Trophoblast cell (in vitro differentiated cells and primary cell): ENCODE measurements at regions not wholly inside any gene's neighbourhood (a gene's known extent, or its start where the extent isn't known, plus 50 kb on each side); places are given as distances from the start of the nearest gene placed in this dataset.

Experiments used
- DNase-seq, 2 donors: peaks; one replicate each; pipeline ENCODE4 v3.0.0-alpha.2; 2016
- H2AFZ ChIP-seq: 2 replicates; pipeline ENCODE4 v1.6.1; 2013; ENCODE audit warnings: low read length, moderate library complexity, mild to moderate bottlenecking; ENCODE audit not compliant: insufficient read depth, poor library complexity
- H2AK5ac ChIP-seq: 2 replicates; pipeline ENCODE4 v1.6.1; 2013; ENCODE audit warnings: mild to moderate bottlenecking, low read length
- H2BK120ac ChIP-seq: 2 replicates; pipeline ENCODE4 v1.6.1; 2013; ENCODE audit warnings: low read length, mild to moderate bottlenecking, moderate library complexity; ENCODE audit not compliant: insufficient read depth, poor library complexity
- H2BK12ac ChIP-seq: 2 replicates; pipeline ENCODE4 v1.6.1; 2013; ENCODE audit warnings: mild to moderate bottlenecking, low read length, moderate library complexity
- H2BK5ac ChIP-seq: 2 replicates; pipeline ENCODE4 v1.6.1; 2013; ENCODE audit warnings: low read length, low read depth, moderate library complexity, mild to moderate bottlenecking; ENCODE audit not compliant: poor library complexity
- H3K14ac ChIP-seq: 2 replicates; pipeline ENCODE4 v1.6.1; 2013; ENCODE audit warnings: mild to moderate bottlenecking, low read length
- H3K18ac ChIP-seq: 2 replicates; pipeline ENCODE4 v1.6.1; 2013; ENCODE audit warnings: mild to moderate bottlenecking, low read length
- H3K23ac ChIP-seq: 2 replicates; pipeline ENCODE4 v1.6.1; 2013; ENCODE audit warnings: low read length
- H3K27ac ChIP-seq: 2 replicates; pipeline ENCODE4 v1.5.1; 2013; ENCODE audit warnings: low read depth, mild to moderate bottlenecking, inconsistent platforms, low read length, moderate library complexity
- H3K27me3 ChIP-seq: 2 replicates; pipeline ENCODE4 v1.6.1; 2013; ENCODE audit warnings: inconsistent platforms, mild to moderate bottlenecking, low read length, moderate library complexity; ENCODE audit not compliant: insufficient read depth
- H3K36me3 ChIP-seq, 2 experiments: 1 replicate in 1 of 2; 2 replicates in 1 of 2; pipeline ENCODE4 v1.6.1; 2013; ENCODE audit warnings: low read length in 2 of 2, mild to moderate bottlenecking in 2 of 2, moderate library complexity in 1 of 2; ENCODE audit not compliant: insufficient read depth in 2 of 2, control insufficient read depth in 1 of 2
- H3K4ac ChIP-seq: 2 replicates; pipeline ENCODE4 v1.6.1; 2013; ENCODE audit warnings: low read depth, mild to moderate bottlenecking, low read length, moderate library complexity
- H3K4me1 ChIP-seq, 2 experiments: 1 replicate in 1 of 2; 2 replicates in 1 of 2; pipeline ENCODE4 v1.6.1; 2013; ENCODE audit warnings: low read length in 2 of 2, mild to moderate bottlenecking in 2 of 2, moderate library complexity in 1 of 2; ENCODE audit not compliant: insufficient read depth in 2 of 2, control insufficient read depth in 1 of 2
- H3K4me2 ChIP-seq: 2 replicates; pipeline ENCODE4 v1.6.1; 2013; ENCODE audit warnings: inconsistent platforms, mild to moderate bottlenecking, low read length, moderate library complexity
- H3K4me3 ChIP-seq: 2 replicates; pipeline ENCODE4 v1.5.1; 2013; ENCODE audit warnings: mild to moderate bottlenecking, low read depth, low read length, inconsistent platforms
- H3K79me1 ChIP-seq: one replicate; pipeline ENCODE4 v1.6.1; 2013; ENCODE audit warnings: low read length
- H3K79me2 ChIP-seq: 2 replicates; pipeline ENCODE4 v1.6.1; 2013; ENCODE audit warnings: low read length, mild to moderate bottlenecking; ENCODE audit not compliant: control insufficient read depth, insufficient read depth, poor library complexity
- H3K9ac ChIP-seq: 2 replicates; pipeline ENCODE4 v1.6.1; 2013; ENCODE audit warnings: mild to moderate bottlenecking, low read length
- H3K9me3 ChIP-seq: 2 replicates; pipeline ENCODE4 v1.6.1; 2013; ENCODE audit warnings: low read depth, mild to moderate bottlenecking, control low read depth, inconsistent platforms, low read length; ENCODE audit not compliant: insufficient read depth
- H4K12ac ChIP-seq: 2 replicates; pipeline ENCODE4 v1.6.1; 2013; ENCODE audit warnings: low read depth, mild to moderate bottlenecking, low read length, moderate library complexity
- H4K8ac ChIP-seq: 2 replicates; pipeline ENCODE4 v1.6.1; 2013; ENCODE audit warnings: low read depth, mild to moderate bottlenecking, low read length, moderate library complexity
- H4K91ac ChIP-seq: one replicate; pipeline ENCODE4 v1.6.1; 2013; ENCODE audit warnings: low read depth, mild to moderate bottlenecking, low read length, moderate library complexity
- WGBS: extraction: QIAGEN DNeasy Blood & Tissue Kit; methylation state at CpG from one replicate; pipeline ENCODE4 v1.1.7; 2013; ENCODE audit warnings: missing lambda C conversion rate; ENCODE audit not compliant: insufficient read length, insufficient coverage; ENCODE audit errors: extremely low coverage; 5-methylcytosine and 5-hydroxymethylcytosine counted together

DNA sequence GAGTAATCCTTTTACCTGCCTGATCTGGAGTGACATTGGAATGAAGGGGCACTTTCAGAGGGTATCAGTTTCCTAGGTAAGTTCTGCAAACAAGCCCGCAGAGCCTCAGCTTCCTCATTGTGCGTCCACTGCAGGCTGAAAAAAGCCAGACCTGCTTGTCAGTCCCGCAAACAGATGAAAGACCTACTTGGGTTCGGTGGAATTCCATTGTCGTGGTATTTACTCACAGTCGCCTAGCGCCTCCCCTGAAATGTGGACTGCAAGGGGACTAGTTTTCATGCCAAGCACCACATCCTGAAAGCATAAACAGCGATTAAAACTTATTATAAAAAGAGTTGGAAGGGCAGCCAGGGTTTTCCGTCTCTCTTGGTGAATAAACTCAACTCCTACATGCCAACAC lies 121.5 kb downstream of the PAX1 start:
- H3K18ac ChIP-seq = no peak overlapping the region
- H3K36me3 ChIP-seq = no peaks in the 10 kb centered on the region
- H4K12ac ChIP-seq = no peak overlapping the region
- H3K27me3 ChIP-seq = no peaks in the 10 kb centered on the region
- peaks cover 0 to 9% of the 10 kb centered on the region in 2 experiments for H3K4me1 ChIP-seq
- no peak overlapping the region for H2BK120ac ChIP-seq
- H2AFZ ChIP-seq = no peak overlapping the region
- no peak overlapping the region for H3K4me3 ChIP-seq
- no peak overlapping the region for H3K14ac ChIP-seq
- no peaks in the 10 kb centered on the region for H3K79me2 ChIP-seq
- H3K9ac ChIP-seq = no peak overlapping the region
- no peak overlapping the region for H2BK12ac ChIP-seq
- no peak overlapping the region for H4K8ac ChIP-seq
- H3K4ac ChIP-seq = no peak overlapping the region
- no peak overlapping the region for H3K27ac ChIP-seq
- no peak for DNase-seq
- no peaks in the 10 kb centered on the region for H3K9me3 ChIP-seq
- no peak overlapping the region for H2AK5ac ChIP-seq
- H3K23ac ChIP-seq = no peak overlapping the region
- peak overlapping the region; percentile 24 for H3K4me2 ChIP-seq
- H4K91ac ChIP-seq = no peak overlapping the region
- H2BK5ac ChIP-seq = no peak overlapping the region
- no CpG with 5 or more reads among the region's 9 CpGs for WGBS
- H3K79me1 ChIP-seq = no peaks in the 10 kb centered on the region

DNA sequence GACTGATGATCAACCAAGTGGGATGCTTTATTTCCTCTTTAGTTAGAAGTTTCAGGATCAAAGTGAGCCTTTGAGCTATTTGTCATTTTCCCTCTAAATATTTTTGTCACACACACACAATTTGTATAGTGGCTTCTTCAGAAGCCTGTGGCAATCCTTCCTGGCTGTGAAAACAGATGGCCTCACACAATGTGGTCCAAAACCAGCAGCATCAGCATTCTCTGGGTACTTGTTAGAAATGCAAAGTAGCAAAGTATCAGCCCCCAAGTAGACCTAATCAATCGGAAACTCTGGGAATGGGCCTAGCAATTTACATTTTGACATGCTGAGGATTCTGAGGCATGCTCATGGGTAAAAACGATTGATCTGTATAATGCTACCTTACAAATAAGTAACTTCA lies 115.9 kb downstream of the PAX1 start:
- Histone ChIP-seq H2BK5ac (no peak overlapping the region), H3K18ac (no peak overlapping the region), H3K4me2 (no peak overlapping the region), H3K27me3 (no peaks in the 10 kb centered on the region), H3K36me3 (no peaks in the 10 kb centered on the region), H3K23ac (no peak overlapping the region), H3K4me1 (no peaks in the 10 kb centered on the region), H3K79me1 (no peaks in the 10 kb centered on the region), H3K9ac (no peak overlapping the region), H2AFZ (no peak overlapping the region), H3K4ac (no peak overlapping the region), H4K8ac (no peak overlapping the region), H3K9me3 (no peaks in the 10 kb centered on the region), H2AK5ac (no peak overlapping the region), H3K27ac (no peak overlapping the region), H3K4me3 (no peak overlapping the region), H4K91ac (no peak overlapping the region), H2BK12ac (no peak overlapping the region), H3K79me2 (no peaks in the 10 kb centered on the region), H3K14ac (no peak overlapping the region), H4K12ac (no peak overlapping the region), H2BK120ac (no peak overlapping the region)
- no CpG with 5 or more reads among the region's 2 CpGs for WGBS
- no peak for DNase-seq

DNA sequence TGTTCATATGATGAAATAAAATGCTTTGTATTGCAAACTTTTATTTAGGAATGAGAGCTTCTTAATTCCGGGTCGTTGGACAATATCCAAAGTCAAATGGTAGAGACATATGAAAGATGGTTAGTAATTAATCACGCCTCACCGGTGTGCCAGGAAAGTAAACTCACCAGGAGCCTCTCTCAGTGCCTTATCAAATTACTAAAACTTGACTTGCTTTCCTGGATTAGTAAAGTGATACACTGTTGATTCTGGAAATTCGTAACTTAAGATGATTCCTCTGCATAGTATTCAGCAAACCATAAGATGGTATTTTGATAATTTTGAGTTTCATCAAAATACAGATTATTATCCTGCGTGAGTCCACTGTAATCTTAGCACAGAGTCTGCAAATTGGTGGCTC lies 115.2 kb downstream of the PAX1 start:
- H2AK5ac ChIP-seq = no peak overlapping the region
- H3K14ac ChIP-seq = no peak overlapping the region
- H3K23ac ChIP-seq = no peak overlapping the region
- H3K4me3 ChIP-seq = no peak overlapping the region
- no peak overlapping the region for H4K12ac ChIP-seq
- no peaks in the 10 kb centered on the region for H3K9me3 ChIP-seq
- no peaks in the 10 kb centered on the region for H3K79me2 ChIP-seq
- no peaks in the 10 kb centered on the region for H3K27me3 ChIP-seq
- no peak overlapping the region for H2BK5ac ChIP-seq
- no CpG with 5 or more reads among the region's 6 CpGs for WGBS
- no peak overlapping the region for H4K8ac ChIP-seq
- H3K4me2 ChIP-seq = no peak overlapping the region
- H2AFZ ChIP-seq = no peak overlapping the region
- H3K27ac ChIP-seq = no peak overlapping the region
- H3K79me1 ChIP-seq = no peaks in the 10 kb centered on the region
- H3K4me1 ChIP-seq = no peaks in the 10 kb centered on the region
- peak; percentile 2 to 21 for DNase-seq
- no peaks in the 10 kb centered on the region for H3K36me3 ChIP-seq
- no peak overlapping the region for H3K18ac ChIP-seq
- H2BK120ac ChIP-seq = no peak overlapping the region
- no peak overlapping the region for H4K91ac ChIP-seq
- H3K4ac ChIP-seq = no peak overlapping the region
- H2BK12ac ChIP-seq = no peak overlapping the region
- no peak overlapping the region for H3K9ac ChIP-seq

DNA sequence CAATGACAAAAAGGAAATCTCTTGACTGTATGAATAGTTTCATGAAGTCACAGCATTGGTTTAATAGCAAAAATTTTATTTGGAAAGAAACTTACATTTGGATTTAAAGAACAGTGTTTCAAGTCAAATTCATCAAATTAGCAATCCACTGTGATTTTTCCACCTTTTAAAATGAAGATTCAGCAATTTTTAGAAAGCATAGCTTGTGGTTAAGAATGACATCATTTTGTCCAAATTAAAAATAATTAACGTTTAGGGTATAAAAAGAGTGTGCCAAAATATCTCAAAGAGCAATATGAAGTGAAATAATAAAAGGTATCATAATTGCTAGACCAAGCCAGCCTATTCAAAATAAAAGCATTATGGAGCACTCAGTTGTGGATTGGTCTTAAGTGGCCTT lies 114.6 kb downstream of the PAX1 start:
- no peak overlapping the region for H3K9ac ChIP-seq
- H3K27me3 ChIP-seq = no peaks in the 10 kb centered on the region
- H3K18ac ChIP-seq = no peak overlapping the region
- no peak overlapping the region for H3K4me2 ChIP-seq
- WGBS = no CpG with 5 or more reads among the region's 1 CpG
- no peak overlapping the region for H2AK5ac ChIP-seq
- no peak overlapping the region for H4K8ac ChIP-seq
- no peaks in the 10 kb centered on the region for H3K36me3 ChIP-seq
- H3K79me2 ChIP-seq = no peaks in the 10 kb centered on the region
- DNase-seq = no peak
- H3K9me3 ChIP-seq = no peaks in the 10 kb centered on the region
- no peak overlapping the region for H4K12ac ChIP-seq
- H2BK12ac ChIP-seq = no peak overlapping the region
- H2AFZ ChIP-seq = no peak overlapping the region
- H2BK120ac ChIP-seq = no peak overlapping the region
- H3K4ac ChIP-seq = no peak overlapping the region
- H3K4me1 ChIP-seq = no peaks in the 10 kb centered on the region
- H2BK5ac ChIP-seq = no peak overlapping the region
- no peaks in the 10 kb centered on the region for H3K79me1 ChIP-seq
- H3K27ac ChIP-seq = no peak overlapping the region
- no peak overlapping the region for H3K14ac ChIP-seq
- H3K4me3 ChIP-seq = no peak overlapping the region
- H4K91ac ChIP-seq = no peak overlapping the region
- H3K23ac ChIP-seq = no peak overlapping the region
